GM18907 (cell line): ENCODE measurements at regions not wholly inside any gene's neighbourhood (a gene's known extent, or its start where the extent isn't known, plus 50 kb on each side); places are given as distances from the start of the nearest gene placed in this dataset.
"Not testable (repeated sequence)": the region's sequence is repeated elsewhere in the genome, so short reads cannot be mapped to it uniquely, and the experiment has no call there.

Experiments
- ATAC-seq: cut with Tn5 transposase; IDR thresholded peaks from one replicate; pipeline ENCODE4 v1.9.1; 2021; ENCODE audit warnings: mild to moderate bottlenecking, moderate library complexity; ENCODE audit not compliant: unreplicated experiment

- ATAC-seq: no peak
These were observed 175.9 kb upstream of the SNX2 start for GRCh38 chr5:122599000-122599399.

- ATAC-seq: no peak
These were observed 174.0 kb upstream of the SNX2 start for GRCh38 chr5:122600924-122601323.

GRCh38 chr5:122602700-122603099 lies 172.2 kb upstream of the SNX2 start:
- no peak for ATAC-seq

DNA sequence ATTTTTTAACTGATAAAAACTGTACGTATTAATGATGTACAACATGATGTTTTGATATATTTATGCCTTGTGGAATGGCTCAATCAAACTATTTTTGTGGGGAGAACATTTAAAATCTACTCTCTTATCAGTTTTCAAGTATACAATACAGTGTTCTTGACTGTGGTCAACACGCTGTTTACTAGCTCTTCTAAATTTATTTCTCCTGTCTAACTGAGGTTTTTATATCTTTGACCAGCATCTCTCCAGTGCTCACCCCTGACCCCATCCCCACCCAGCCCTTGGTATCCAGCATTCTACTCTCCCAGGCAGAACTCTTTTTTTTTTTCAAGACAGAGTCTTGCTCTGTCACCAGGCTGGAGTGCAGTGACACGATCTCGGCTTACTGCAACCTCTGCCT lies 169.6 kb upstream of the SNX2 start:
- no peak for ATAC-seq

- ATAC-seq: no peak
These were observed 167.1 kb upstream of the SNX2 start for GRCh38 chr5:122607818-122608217.

GRCh38 chr5:122608222-122608621 lies 166.7 kb upstream of the SNX2 start:
- ATAC-seq: no peak

GRCh38 chr5:122611406-122611805 lies 163.5 kb upstream of the SNX2 start:
- no peak for ATAC-seq

DNA sequence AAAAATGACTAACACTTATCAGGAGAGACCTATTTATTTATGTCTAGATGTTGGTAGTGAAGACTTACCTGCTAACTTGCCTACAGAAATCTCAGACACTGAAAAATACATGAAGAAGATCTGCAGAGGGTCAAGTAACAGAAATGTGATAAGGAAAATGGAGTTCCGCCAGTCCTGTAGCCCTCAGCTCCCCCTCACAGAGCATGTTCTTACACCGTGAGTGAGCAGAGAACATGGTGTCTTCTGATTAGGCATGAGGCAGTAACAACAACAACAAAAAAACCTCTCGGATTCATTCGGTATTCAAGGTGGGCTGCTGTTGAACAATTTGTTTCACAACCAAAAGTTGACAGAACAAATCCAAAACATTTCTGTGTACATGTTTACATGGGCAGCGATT lies 162.0 kb upstream of the SNX2 start:
- ATAC-seq: no peak

GRCh38 chr5:122615146-122615545 lies 159.7 kb upstream of the SNX2 start:
- no peak for ATAC-seq

- no peak for ATAC-seq
These were observed 159.0 kb upstream of the SNX2 start for GRCh38 chr5:122615832-122616231.

DNA sequence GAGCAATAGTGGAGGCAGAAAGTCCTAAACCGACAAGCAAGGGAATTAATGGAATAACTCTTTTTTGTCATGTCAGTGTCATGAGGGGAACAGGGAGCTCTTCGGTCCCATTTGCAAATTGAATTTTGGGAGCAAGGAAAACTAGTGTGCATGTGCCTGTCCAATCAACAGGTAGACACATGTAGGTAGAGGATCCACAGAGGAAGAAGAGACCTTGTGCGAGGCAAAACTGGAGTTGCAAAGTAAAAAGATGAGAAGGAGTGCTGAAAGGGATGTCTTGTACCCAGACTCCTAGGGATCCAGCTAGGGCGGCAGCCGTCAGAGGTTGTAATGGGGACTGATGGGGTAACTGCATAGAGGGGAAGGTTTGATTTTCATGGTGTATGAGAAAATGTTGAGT lies 156.8 kb upstream of the SNX2 start:
- not testable (repeated sequence) for ATAC-seq

- not testable (repeated sequence) for ATAC-seq
These were observed 154.1 kb upstream of the SNX2 start for GRCh38 chr5:122620768-122621167.

DNA sequence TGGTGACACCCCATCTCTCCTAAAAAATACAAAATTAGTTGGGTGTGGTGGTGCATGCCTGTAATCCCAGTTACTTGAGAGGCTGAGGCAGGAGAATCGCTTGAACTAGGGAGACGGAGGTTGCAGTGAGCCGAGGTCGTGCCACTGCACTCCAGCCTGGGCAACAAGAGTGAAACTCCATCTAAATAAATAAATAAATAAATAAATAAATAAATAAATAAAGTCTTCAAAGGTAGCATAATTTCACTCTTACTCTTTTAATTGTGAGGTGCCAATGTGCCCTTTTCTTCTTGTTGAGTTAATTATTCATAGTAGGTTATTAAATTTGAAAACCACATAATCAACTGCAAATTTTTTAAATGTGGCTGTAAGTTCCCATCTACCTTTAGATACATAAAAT lies 146.2 kb upstream of the SNX2 start:
- ATAC-seq: not testable (repeated sequence)

DNA sequence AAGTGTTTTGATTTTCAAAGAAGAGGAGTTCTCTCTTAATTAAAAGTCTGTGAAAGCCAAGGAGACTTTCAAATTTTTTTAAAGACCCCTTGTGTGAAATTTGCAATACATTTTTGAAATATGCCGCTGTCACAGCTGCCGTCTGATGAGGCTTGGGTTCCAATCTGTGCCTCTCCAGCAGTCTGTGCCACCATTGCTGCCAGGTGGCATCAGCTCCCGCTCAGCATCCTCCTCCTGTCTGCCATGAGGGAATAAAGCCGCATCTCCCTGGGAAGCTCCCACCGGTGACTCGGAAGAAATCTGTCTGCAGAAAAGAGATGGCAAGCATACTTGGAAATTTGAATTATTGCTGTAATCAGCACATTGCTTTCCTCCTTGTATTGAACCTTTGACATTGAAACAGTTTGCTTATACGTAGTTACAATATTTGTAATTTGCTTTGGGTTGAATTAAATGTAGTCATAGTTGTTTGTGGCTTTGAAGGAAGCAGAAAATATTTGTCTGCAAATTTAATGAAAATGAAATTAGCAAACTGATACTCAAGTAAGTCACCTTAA lies 145.7 kb upstream of the SNX2 start:
- no peak for ATAC-seq

GRCh38 chr5:122638581-122638980 lies 136.3 kb upstream of the SNX2 start:
- no peak for ATAC-seq

DNA sequence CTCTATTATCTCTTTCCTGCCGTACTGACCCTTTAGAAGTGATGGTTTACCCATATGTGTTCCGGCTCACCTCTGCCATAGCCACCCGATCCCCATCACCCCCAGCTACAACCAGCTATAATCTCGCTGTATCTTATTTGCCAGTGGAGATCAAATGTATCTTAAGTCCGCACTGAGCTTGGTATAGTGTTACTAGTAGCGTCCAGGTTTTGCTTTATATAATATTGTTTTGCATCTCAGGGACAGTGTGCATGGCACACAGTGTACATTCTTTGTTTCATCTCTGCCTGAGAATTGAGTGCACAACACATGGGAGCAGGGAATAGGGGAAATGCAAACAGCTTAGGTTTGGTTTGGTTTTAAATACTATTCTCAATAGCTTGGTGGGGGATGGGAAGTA lies 135.8 kb upstream of the SNX2 start:
- ATAC-seq: no peak

DNA sequence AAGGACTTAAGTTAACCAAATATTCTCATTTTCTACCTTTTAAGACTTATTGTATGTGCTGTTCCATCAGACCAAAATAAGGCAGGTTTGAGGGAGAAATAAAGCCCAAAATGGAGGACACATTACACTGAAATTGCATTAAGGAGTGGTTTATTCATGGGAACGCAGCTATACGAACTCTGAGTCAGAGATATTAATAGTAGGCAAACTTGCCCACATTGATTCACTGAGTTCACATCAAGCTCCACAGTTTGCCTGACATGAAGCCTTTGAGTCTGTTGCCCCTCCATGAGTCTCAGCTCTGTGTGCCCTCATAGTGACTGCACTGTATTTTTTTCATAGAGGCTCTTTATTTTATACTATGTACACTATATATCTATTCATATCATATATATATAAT lies 135.0 kb upstream of the SNX2 start:
- no peak for ATAC-seq

- ATAC-seq: no peak
These were observed 125.8 kb upstream of the SNX2 start for GRCh38 chr5:122649080-122649479.

- no peak for ATAC-seq
These were observed 121.5 kb upstream of the SNX2 start for GRCh38 chr5:122653087-122654017.

GRCh38 chr5:122656160-122656559 lies 118.7 kb upstream of the SNX2 start:
- no peak for ATAC-seq

DNA sequence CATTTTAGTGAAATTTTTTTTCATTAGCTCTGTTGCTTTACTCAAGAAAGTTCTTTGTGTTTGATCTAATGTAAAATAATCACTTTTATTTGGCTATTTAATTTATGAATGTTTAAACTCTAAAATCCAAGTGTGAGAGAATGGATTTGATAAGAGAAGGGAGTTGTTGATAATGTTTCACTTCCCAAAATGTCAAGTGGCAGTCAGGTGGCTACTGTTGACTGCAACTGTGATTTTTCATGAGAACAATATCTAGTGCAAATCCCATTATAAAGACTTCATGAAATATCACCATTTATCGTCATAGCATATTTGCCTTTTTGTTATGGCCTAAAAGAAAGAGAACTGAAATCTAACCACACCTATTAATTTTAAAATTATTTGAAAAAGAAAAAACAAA lies 118.3 kb upstream of the SNX2 start:
- no peak for ATAC-seq

GRCh38 chr5:122661496-122662180 lies 113.2 kb upstream of the SNX2 start:
- ATAC-seq: no peak
